Psoas muscle (tissue), 7 donors: ENCODE measurements at regions not wholly inside any gene's neighbourhood (a gene's known extent, or its start where the extent isn't known, plus 50 kb on each side); places are given as distances from the start of the nearest gene placed in this dataset.
A peak's percentile ranks its signal among the peaks of the same experiment; 100 is the strongest.

ENCODE experiments used
- ATAC-seq, 4 donors: fragments of 200-7000 bp; cut with Tn5 transposase; one replicate each; pipeline ENCODE4 v1.9.1; 2020; ENCODE audit warnings: moderate library complexity in 3 of 4, mild to moderate bottlenecking in 2 of 4
- DNase-seq, 2 donors: peaks; one replicate each; pipeline ENCODE4 v3.0.0-alpha.2; 2020
- H3K27ac ChIP-seq: fragments of 200-600 bp; one replicate; pipeline ENCODE4 v1.8.0; 2022
- H3K27me3 ChIP-seq, 3 donors: fragments of 200-600 bp in 1 of 3; one replicate each; pipeline versions ENCODE4 v1.6.1 to v1.8.0; 2013 to 2022; ENCODE audit warnings: low read length in 2 of 3, mild to moderate bottlenecking in 2 of 3, moderate library complexity in 1 of 3; ENCODE audit not compliant: insufficient read depth in 3 of 3
- H3K36me3 ChIP-seq, 2 donors: fragments of 200-600 bp in 1 of 2; one replicate each; pipeline versions ENCODE4 v1.6.1 to v1.8.0; 2013 to 2022; ENCODE audit warnings: low read depth in 1 of 2, mild to moderate bottlenecking in 1 of 2, moderate library complexity in 1 of 2; ENCODE audit not compliant: insufficient read depth in 1 of 2
- H3K4me1 ChIP-seq: fragments of 200-600 bp; one replicate; pipeline ENCODE4 v1.8.0; 2022
- H3K4me3 ChIP-seq: fragments of 200-600 bp; one replicate; pipeline ENCODE4 v1.8.0; 2022; ENCODE audit warnings: mild to moderate bottlenecking
- H3K9me3 ChIP-seq: fragments of 200-600 bp; one replicate; pipeline ENCODE4 v1.8.0; 2022
- WGBS, 3 donors: extraction: QIAGEN DNeasy Blood & Tissue Kit; methylation state at CpG; one replicate each; pipeline versions ENCODE4 v1.1.6 to v1.1.7; 2013; 5-methylcytosine and 5-hydroxymethylcytosine counted together
- intact Hi-C, 2 donors: fragments of 100-400 bp; cut with DNase I; formaldehyde crosslinking; loops; one replicate each; pipeline versions ENCODE4 v1.11.0 to v1.14.2; 2022
- TF ChIP-seq, protein P1 (sequence below): fragments of 200-600 bp; IDR thresholded peaks from one replicate; pipeline ENCODE4 v1.8.0; 2022; ENCODE audit warnings: antibody characterized with exemption
- donor health status: healthy with polysubstance abuse.
- donor health status: DM: no; HTN: no; CAD: no; lungs with moderate emphysema.
- donor health status: Bipolar disorder and iron deficiency.
- donor health status: healthy.
- donor health status: DM: yes; HTN: yes; CAD: no.
- donor health status: DM: no; HTN: no; CAD: no.
- donor health status: DM: yes; HTN: yes; CAD: no.

DNA sequence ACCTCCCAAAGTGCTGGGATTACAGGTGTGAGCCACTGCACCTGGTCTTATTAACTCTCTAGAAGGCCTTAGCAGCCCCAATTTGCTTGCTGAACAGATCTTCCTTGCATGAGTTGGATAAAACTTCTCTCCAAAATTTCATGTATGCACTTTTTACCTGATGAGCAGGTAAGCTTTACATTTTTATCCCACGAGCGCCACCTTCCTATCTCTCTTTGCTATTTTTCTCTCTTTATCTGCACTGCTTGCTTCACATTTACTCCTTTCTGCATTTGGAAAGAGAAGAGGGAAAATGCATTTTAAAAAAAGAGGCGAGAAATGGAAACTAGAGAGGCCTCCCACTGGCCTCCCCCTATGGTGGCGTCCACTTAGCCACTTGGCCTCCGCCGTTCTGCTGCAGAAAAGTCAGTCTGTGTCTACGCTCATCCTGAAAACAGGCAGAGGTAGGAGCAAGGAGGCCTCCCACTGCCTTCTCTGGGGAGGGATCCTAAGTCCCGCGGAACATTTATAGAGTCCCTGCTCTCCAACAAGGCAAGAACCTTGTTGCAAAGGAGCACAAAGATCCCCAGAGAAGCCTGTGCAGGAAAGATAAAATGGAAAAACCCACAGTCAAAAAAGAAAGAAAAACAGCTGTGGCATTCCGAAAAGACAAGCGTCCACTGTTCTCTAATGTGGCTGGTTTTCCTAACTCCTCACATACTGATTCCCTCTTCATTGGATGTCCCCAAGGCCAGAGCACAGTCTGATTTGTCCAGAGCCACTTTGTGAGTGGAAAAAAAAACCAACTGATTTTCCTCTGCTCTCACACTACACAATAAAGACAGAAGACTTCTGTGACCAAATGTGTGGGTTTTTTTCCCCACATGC lies 62.2 kb upstream of the INCENP start:
- H3K36me3 ChIP-seq, result no peaks in the 10 kb centered on the region
- no peaks in the 10 kb centered on the region for H3K27me3 ChIP-seq
- TF ChIP-seq, protein P1, sequence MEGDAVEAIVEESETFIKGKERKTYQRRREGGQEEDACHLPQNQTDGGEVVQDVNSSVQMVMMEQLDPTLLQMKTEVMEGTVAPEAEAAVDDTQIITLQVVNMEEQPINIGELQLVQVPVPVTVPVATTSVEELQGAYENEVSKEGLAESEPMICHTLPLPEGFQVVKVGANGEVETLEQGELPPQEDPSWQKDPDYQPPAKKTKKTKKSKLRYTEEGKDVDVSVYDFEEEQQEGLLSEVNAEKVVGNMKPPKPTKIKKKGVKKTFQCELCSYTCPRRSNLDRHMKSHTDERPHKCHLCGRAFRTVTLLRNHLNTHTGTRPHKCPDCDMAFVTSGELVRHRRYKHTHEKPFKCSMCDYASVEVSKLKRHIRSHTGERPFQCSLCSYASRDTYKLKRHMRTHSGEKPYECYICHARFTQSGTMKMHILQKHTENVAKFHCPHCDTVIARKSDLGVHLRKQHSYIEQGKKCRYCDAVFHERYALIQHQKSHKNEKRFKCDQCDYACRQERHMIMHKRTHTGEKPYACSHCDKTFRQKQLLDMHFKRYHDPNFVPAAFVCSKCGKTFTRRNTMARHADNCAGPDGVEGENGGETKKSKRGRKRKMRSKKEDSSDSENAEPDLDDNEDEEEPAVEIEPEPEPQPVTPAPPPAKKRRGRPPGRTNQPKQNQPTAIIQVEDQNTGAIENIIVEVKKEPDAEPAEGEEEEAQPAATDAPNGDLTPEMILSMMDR, result no peak
- H3K4me3 ChIP-seq, result no peak overlapping the region
- intact Hi-C loops, result no loop called here
- ATAC-seq (no peak), DNase-seq (no peak)
- H3K27ac ChIP-seq, result no peak overlapping the region
- H3K4me1 ChIP-seq, result no peaks in the 10 kb centered on the region
- WGBS, 3 donors, result 58 to 62% (median 58%) methylated on average over 11 of the region's 11 CpGs
- H3K9me3 ChIP-seq, result no peaks in the 10 kb centered on the region

DNA sequence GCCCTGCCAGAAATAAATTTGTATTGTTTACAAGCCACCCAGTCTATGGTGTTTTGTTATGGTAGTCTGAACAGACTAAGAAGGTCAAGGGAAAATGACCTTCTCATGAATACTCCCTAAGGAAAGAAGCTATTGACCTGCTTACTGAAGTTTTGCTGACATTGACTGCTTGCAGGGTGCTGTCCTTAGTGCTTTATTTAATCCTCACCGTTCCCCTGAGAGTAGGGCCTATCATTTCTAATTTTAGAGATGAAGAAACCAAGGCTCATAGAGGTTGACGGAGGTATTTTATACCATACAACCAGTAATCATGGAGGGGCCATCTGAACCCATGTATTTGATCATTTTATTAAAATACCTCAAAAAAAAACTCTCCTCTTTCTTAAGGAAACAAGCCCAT lies 66.7 kb upstream of the INCENP start:
- intact Hi-C loops, result no loop called here
- no peak overlapping the region for H3K27ac ChIP-seq

DNA sequence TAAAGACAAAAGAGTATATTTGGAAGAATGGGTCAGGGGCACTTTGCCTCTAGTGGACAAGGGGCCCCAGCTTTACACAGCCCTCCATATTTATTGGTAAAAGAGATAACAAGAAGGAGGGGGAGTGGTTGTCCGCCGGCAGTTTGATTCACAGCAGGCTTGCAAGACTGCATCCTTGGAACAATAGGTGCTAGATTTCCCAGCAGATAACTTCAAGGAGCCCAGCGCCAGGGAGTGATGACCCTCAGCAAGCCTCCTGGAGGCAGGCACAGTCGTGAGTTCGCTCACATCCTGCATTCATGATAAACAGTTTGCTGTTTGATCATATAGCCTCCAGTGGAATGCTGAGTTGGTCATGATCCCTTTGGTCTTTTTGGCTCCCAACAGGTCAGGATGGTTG lies 67.8 kb upstream of the INCENP start:
- Histone ChIP-seq H3K4me1 (no peaks in the 10 kb centered on the region), H3K36me3 (no peaks in the 10 kb centered on the region), H3K4me3 (no peak overlapping the region), H3K27me3 (no peaks in the 10 kb centered on the region), H3K9me3 (no peaks in the 10 kb centered on the region), H3K27ac (no peak overlapping the region)
- WGBS, 3 donors, result 62 to 90% (median 78%) methylated on average over 5 of the region's 5 CpGs
- TF ChIP-seq, protein P1, result no peak
- DNase-seq (no peak), ATAC-seq (no peak)
- intact Hi-C loops, result no loop called here

More for the DNA sequence above, 66.7 kb upstream of the INCENP start:
- DNase-seq, result no peak
- peak in 2 of 4 donors; percentile 28 to 59 for ATAC-seq
- Histone ChIP-seq H3K4me3 (no peak overlapping the region), H3K9me3 (no peaks in the 10 kb centered on the region), H3K36me3 (no peaks in the 10 kb centered on the region), H3K4me1 (no peaks in the 10 kb centered on the region), H3K27me3 (no peaks in the 10 kb centered on the region)
- 35 to 60% (median 41%) methylated on average over 2 of the region's 2 CpGs for WGBS, 3 donors
- TF ChIP-seq, protein P1, result no peak

DNA sequence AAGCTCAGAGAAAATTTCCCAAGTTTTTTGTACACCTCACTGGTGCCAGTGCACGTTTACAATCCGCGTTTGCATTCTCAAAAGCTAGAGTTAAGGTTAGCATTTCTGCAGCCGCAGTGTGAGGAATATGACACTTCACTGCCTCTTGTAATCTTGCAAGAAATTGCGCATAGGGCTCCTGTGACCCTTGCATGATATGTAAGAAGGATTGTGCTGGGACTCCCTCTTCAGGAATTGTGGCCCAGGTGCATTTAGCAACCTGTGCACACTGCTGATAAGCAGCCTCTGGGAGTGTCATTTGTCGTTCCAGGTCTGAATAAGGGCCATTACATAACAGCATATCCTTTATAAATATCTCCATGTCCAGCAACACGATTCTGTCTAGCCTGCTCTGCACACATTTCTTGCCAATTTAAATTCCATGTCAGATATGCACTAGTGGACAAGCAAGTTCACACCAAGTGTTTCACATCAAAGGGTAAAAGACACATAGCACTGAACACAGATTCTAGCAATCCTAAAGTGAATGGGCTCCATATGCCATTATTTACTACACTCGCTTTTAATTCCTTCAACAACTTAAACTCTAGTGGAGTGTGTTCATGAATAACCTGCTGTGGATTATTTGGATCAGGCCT lies 69.2 kb upstream of the INCENP start:
- Histone ChIP-seq H3K9me3 (no peaks in the 10 kb centered on the region), H3K4me1 (no peaks in the 10 kb centered on the region), H3K36me3 (no peaks in the 10 kb centered on the region), H3K27ac (no peak overlapping the region), H3K4me3 (no peak overlapping the region), H3K27me3 (no peaks in the 10 kb centered on the region)
- no peak for DNase-seq
- ATAC-seq, result no peak
- intact Hi-C loops, result no loop called here
- 57 to 65% (median 61%) methylated on average over 8 of the region's 8 CpGs for WGBS, 3 donors
- TF ChIP-seq, protein P1, result peak; percentile 34
